GM20431 (cell line): ENCODE measurements at regions not wholly inside any gene's neighbourhood (a gene's known extent, or its start where the extent isn't known, plus 50 kb on each side); places are given as distances from the start of the nearest gene placed in this dataset.
"Not testable (repeated sequence)": the region's sequence is repeated elsewhere in the genome, so short reads cannot be mapped to it uniquely, and the experiment has no call there.

ENCODE experiments used
- in situ Hi-C: fragments of 300-500 bp; cut with MseI, MboI; formaldehyde crosslinking; loops from one replicate; pipeline ENCODE4 v1.15.0; 2020; ENCODE audit warnings: low sequenced_read_pairs; ENCODE audit not compliant: unreplicated experiment

- in situ Hi-C loops, result not testable (repeated sequence)
Measured at GRCh38 chr12:9543341-9543740, 64.4 kb downstream of the KLRB1 start.

- in situ Hi-C loops, result not testable (repeated sequence)
Measured at GRCh38 chr12:9542827-9543226, 64.9 kb downstream of the KLRB1 start.

- in situ Hi-C loops, result not testable (repeated sequence)
Measured at GRCh38 chr12:9515925-9516324, 91.8 kb downstream of the KLRB1 start.

- in situ Hi-C loops, result not testable (repeated sequence)
Measured at GRCh38 chr12:9512695-9513094, 95.0 kb downstream of the KLRB1 start.

GRCh38 chr12:9510392-9511011, 97.2 kb downstream of the KLRB1 start:
- in situ Hi-C loops, result not testable (repeated sequence)

GRCh38 chr12:9509464-9510161, 98.1 kb downstream of the KLRB1 start:
- in situ Hi-C loops, result no loop called here

GRCh38 chr12:9506746-9507145, 101.0 kb downstream of the KLRB1 start:
- in situ Hi-C loops, result no loop called here

GRCh38 chr12:9503384-9503783, 104.3 kb downstream of the KLRB1 start:
- in situ Hi-C loops, result not testable (repeated sequence)

GRCh38 chr12:9502845-9503244, 104.9 kb downstream of the KLRB1 start:
- in situ Hi-C loops, result not testable (repeated sequence)

GRCh38 chr12:9493325-9493724, 114.4 kb downstream of the KLRB1 start:
- in situ Hi-C loops, result not testable (repeated sequence)

- in situ Hi-C loops, result not testable (repeated sequence)
Measured at GRCh38 chr12:9481289-9481688, 126.4 kb downstream of the KLRB1 start.

- in situ Hi-C loops, result not testable (repeated sequence)
Measured at GRCh38 chr12:9474197-9474596, 133.5 kb downstream of the KLRB1 start.

- in situ Hi-C loops, result not testable (repeated sequence)
Measured at GRCh38 chr12:9473638-9474037, 134.1 kb downstream of the KLRB1 start.

- in situ Hi-C loops, result not testable (repeated sequence)
Measured at GRCh38 chr12:9471501-9471900, 136.2 kb downstream of the KLRB1 start.

- in situ Hi-C loops, result not testable (repeated sequence)
Measured at GRCh38 chr12:9470367-9470766, 137.3 kb downstream of the KLRB1 start.

GRCh38 chr12:9469956-9470355, 137.8 kb downstream of the KLRB1 start:
- in situ Hi-C loops, result not testable (repeated sequence)

- in situ Hi-C loops, result not testable (repeated sequence)
Measured at GRCh38 chr12:9469463-9469862, 138.3 kb downstream of the KLRB1 start.

- in situ Hi-C loops, result not testable (repeated sequence)
Measured at GRCh38 chr12:9468998-9469397, 138.7 kb downstream of the KLRB1 start.

- in situ Hi-C loops, result not testable (repeated sequence)
Measured at GRCh38 chr12:9468144-9468543, 139.6 kb downstream of the KLRB1 start.

- in situ Hi-C loops, result no loop called here
Measured at GRCh38 chr12:9464408-9464807, 143.3 kb downstream of the KLRB1 start.

- in situ Hi-C loops, result not testable (repeated sequence)
Measured at GRCh38 chr12:9455516-9455915, 152.2 kb downstream of the KLRB1 start.

- in situ Hi-C loops, result not testable (repeated sequence)
Measured at GRCh38 chr12:9454021-9454420, 153.7 kb downstream of the KLRB1 start.
